ENCODE measurements at regions not wholly inside any gene's neighbourhood (a gene's known extent, or its start where the extent isn't known, plus 50 kb on each side); places are given as distances from the start of the nearest gene placed in this dataset.

GRCh38 chr13:89603187-89603586 lies 1744.3 kb upstream of the MIR17HG start:
- no peak for DNase-seq (ENCODE audit: low read depth)
- H3K4me3 ChIP-seq (replicated peaks; ENCODE audit: low read depth, low read length), result no peak overlapping the region
- no peak for TF ChIP-seq CTCF (IDR thresholded peaks at IDR 0.05; ENCODE audit: low read length, missing control alignments)

GRCh38 chr13:89609318-89609717 lies 1738.2 kb upstream of the MIR17HG start:
- no peak overlapping the region for H3K4me3 ChIP-seq (replicated peaks; ENCODE audit: low read depth, low read length)
- DNase-seq (ENCODE audit: low read depth), result no peak
- TF ChIP-seq CTCF (IDR thresholded peaks at IDR 0.05; ENCODE audit: low read length, missing control alignments), result no peak

- DNase-seq (ENCODE audit: low read depth), result no peak
- no peak for TF ChIP-seq CTCF (IDR thresholded peaks at IDR 0.05; ENCODE audit: low read length, missing control alignments)
- H3K4me3 ChIP-seq (replicated peaks; ENCODE audit: low read depth, low read length), result no peak overlapping the region
Measured at GRCh38 chr13:89610331-89610730, 1737.2 kb upstream of the MIR17HG start.

GRCh38 chr13:89610881-89611280 lies 1736.6 kb upstream of the MIR17HG start:
- TF ChIP-seq CTCF (IDR thresholded peaks at IDR 0.05; ENCODE audit: low read length, missing control alignments), result no peak
- H3K4me3 ChIP-seq (replicated peaks; ENCODE audit: low read depth, low read length), result no peak overlapping the region
- no peak for DNase-seq (ENCODE audit: low read depth)

GRCh38 chr13:89627996-89628395 lies 1719.5 kb upstream of the MIR17HG start:
- H3K4me3 ChIP-seq (replicated peaks; ENCODE audit: low read depth, low read length), result no peak overlapping the region
- DNase-seq (ENCODE audit: low read depth), result no peak

GRCh38 chr13:89628567-89628966 lies 1718.9 kb upstream of the MIR17HG start:
- no peak for TF ChIP-seq CTCF (IDR thresholded peaks at IDR 0.05; ENCODE audit: low read length, missing control alignments)
- no peak for DNase-seq (ENCODE audit: low read depth)
- H3K4me3 ChIP-seq (replicated peaks; ENCODE audit: low read depth, low read length), result no peak overlapping the region

More at GRCh38 chr13:89627996-89628395, 1719.5 kb upstream of the MIR17HG start:
- TF ChIP-seq CTCF (IDR thresholded peaks at IDR 0.05; ENCODE audit: low read length, missing control alignments), result no peak

GRCh38 chr13:89650226-89650625 lies 1697.3 kb upstream of the MIR17HG start:
- no peak for TF ChIP-seq CTCF (IDR thresholded peaks at IDR 0.05; ENCODE audit: low read length, missing control alignments)
- no peak overlapping the region for H3K4me3 ChIP-seq (replicated peaks; ENCODE audit: low read depth, low read length)
- no peak for DNase-seq (ENCODE audit: low read depth)
